SK-N-SH treated with all-trans-retinoic acid at 6 μM for 48 hours (cell line): ENCODE measurements at regions not wholly inside any gene's neighbourhood (a gene's known extent, or its start where the extent isn't known, plus 50 kb on each side); places are given as distances from the start of the nearest gene placed in this dataset.

Experiments used
- ATAC-seq: fragments of 200-7000 bp; cut with Tn5 transposase; 3 replicates; pipeline ENCODE4 v1.9.1; 2020; ENCODE audit warnings: mild to moderate bottlenecking, moderate library complexity
- ARNTL ChIP-seq: fragments of 450-650 bp; formaldehyde crosslinking; IDR thresholded peaks from 2 replicates; pipeline ENCODE4 v1.5.0; 2020; ENCODE audit warnings: low read depth, mild to moderate bottlenecking, moderate library complexity, borderline replicate concordance
- BACH2 ChIP-seq: fragments of 250-450 bp; sonication (Bioruptor Pico); IDR thresholded peaks from 2 replicates; pipeline ENCODE4 v1.9.0; 2021; ENCODE audit warnings: mild to moderate bottlenecking, borderline replicate concordance
- CREB5 ChIP-seq: fragments of 250-450 bp; sonication (Bioruptor Pico); IDR thresholded peaks from 2 replicates; pipeline ENCODE4 v1.5.1; 2020; ENCODE audit warnings: low read depth, mild to moderate bottlenecking, moderate library complexity
- CSDC2 ChIP-seq: fragments of 250-450 bp; sonication (Bioruptor Pico); IDR thresholded peaks from 2 replicates; pipeline ENCODE4 v1.5.0; 2020; ENCODE audit warnings: mild to moderate bottlenecking, moderate library complexity
- ESRRG ChIP-seq: fragments of 250-450 bp; sonication (Bioruptor Pico); IDR thresholded peaks from 2 replicates; pipeline ENCODE4 v1.6.1; 2021; ENCODE audit warnings: mild to moderate bottlenecking
- GLIS3 ChIP-seq: fragments of 250-450 bp; sonication (Bioruptor Pico); IDR thresholded peaks from 2 replicates; pipeline ENCODE4 v1.5.0; 2020; ENCODE audit warnings: mild to moderate bottlenecking, moderate library complexity
- ISL1 ChIP-seq: fragments of 250-450 bp; sonication (Bioruptor Pico); IDR thresholded peaks from 2 replicates; pipeline ENCODE4 v2.1.2; 2022; ENCODE audit warnings: mild to moderate bottlenecking, moderate library complexity
- PATZ1 ChIP-seq: fragments of 250-450 bp; sonication (Bioruptor Pico); IDR thresholded peaks from 2 replicates; pipeline ENCODE4 v1.8.0; 2020; ENCODE audit warnings: mild to moderate bottlenecking, moderate library complexity, borderline replicate concordance
- POU6F1 ChIP-seq: fragments of 250-450 bp; sonication (Bioruptor Pico); IDR thresholded peaks from 2 replicates; pipeline ENCODE4 v1.8.0; 2021; ENCODE audit warnings: low read depth, mild to moderate bottlenecking, moderate library complexity, borderline replicate concordance
- PPARA ChIP-seq: fragments of 250-450 bp; sonication (Bioruptor Pico); IDR thresholded peaks from 2 replicates; pipeline ENCODE4 v1.5.0; 2020; ENCODE audit warnings: mild to moderate bottlenecking, borderline replicate concordance
- RARB ChIP-seq: fragments of 250-450 bp; sonication (Bioruptor Pico); IDR thresholded peaks from 2 replicates; pipeline ENCODE4 v1.8.0; 2021; ENCODE audit warnings: mild to moderate bottlenecking, moderate library complexity
- SNAI2 ChIP-seq: fragments of 250-450 bp; sonication (Bioruptor Pico); IDR thresholded peaks from 2 replicates; pipeline ENCODE4 v1.5.0; 2020; ENCODE audit warnings: mild to moderate bottlenecking, moderate library complexity
- TCF4 ChIP-seq: fragments of 250-450 bp; sonication (Bioruptor Pico); IDR thresholded peaks from 2 replicates; pipeline ENCODE4 v1.8.0; 2021; ENCODE audit warnings: mild to moderate bottlenecking, moderate library complexity, borderline replicate concordance
- TOX ChIP-seq: fragments of 250-450 bp; sonication (Bioruptor Pico); IDR thresholded peaks from 2 replicates; pipeline ENCODE4 v1.8.0; 2021; ENCODE audit warnings: mild to moderate bottlenecking, moderate library complexity, borderline replicate concordance
- TSHZ2 ChIP-seq: fragments of 250-450 bp; sonication (Bioruptor Pico); IDR thresholded peaks from 2 replicates; pipeline ENCODE4 v1.5.0; 2020; ENCODE audit warnings: mild to moderate bottlenecking, moderate library complexity
- ZC3H10 ChIP-seq: fragments of 250-450 bp; sonication (Bioruptor Pico); IDR thresholded peaks from 2 replicates; pipeline ENCODE4 v1.5.1; 2021; ENCODE audit warnings: mild to moderate bottlenecking, moderate library complexity
- ZFP3 ChIP-seq: fragments of 250-450 bp; sonication (Bioruptor Pico); IDR thresholded peaks from 2 replicates; pipeline ENCODE4 v1.5.0; 2020; ENCODE audit warnings: mild to moderate bottlenecking, moderate library complexity
- ZFP30 ChIP-seq: fragments of 450-650 bp; formaldehyde crosslinking; IDR thresholded peaks from 2 replicates; pipeline ENCODE4 v1.5.0; 2022; ENCODE audit warnings: mild to moderate bottlenecking, moderate library complexity
- ZNF565 ChIP-seq: fragments of 450-650 bp; formaldehyde crosslinking; conservative IDR thresholded peaks from 2 replicates; pipeline ENCODE4 v1.5.0; 2020; ENCODE audit warnings: low read depth, mild to moderate bottlenecking, moderate library complexity
- ZNF70 ChIP-seq: fragments of 450-650 bp; formaldehyde crosslinking; IDR thresholded peaks from 2 replicates; pipeline ENCODE4 v1.5.0; 2020; ENCODE audit warnings: mild to moderate bottlenecking, moderate library complexity
- ZNF8 ChIP-seq: fragments of 450-650 bp; formaldehyde crosslinking; IDR thresholded peaks from 2 replicates; pipeline ENCODE4 v1.5.0; 2020; ENCODE audit warnings: mild to moderate bottlenecking, moderate library complexity

GRCh38 chr3:150145659-150146058, 175.0 kb upstream of the PFN2 start (continued):
- no peak for TF ChIP-seq TSHZ2 (CRISPR knock-in tag)
- no peak for TF ChIP-seq CSDC2 (CRISPR knock-in tag)
- TF ChIP-seq CREB5, result no peak
- no peak for TF ChIP-seq ARNTL
- no peak for TF ChIP-seq ZNF565
- no peak for TF ChIP-seq ZFP3 (CRISPR knock-in tag)
- TF ChIP-seq ZNF70 (CRISPR knock-in tag), result no peak
- no peak for TF ChIP-seq RARB (CRISPR knock-in tag)
- no peak for TF ChIP-seq ZC3H10 (CRISPR knock-in tag)
- no peak for TF ChIP-seq TOX (CRISPR knock-in tag)

GRCh38 chr3:150144191-150144708, 173.6 kb upstream of the PFN2 start:
- no peak for ATAC-seq
- TF ChIP-seq ZFP30 (no peak), TOX (CRISPR knock-in tag) (no peak), ARNTL (no peak), TCF4 (CRISPR knock-in tag) (no peak), CSDC2 (CRISPR knock-in tag) (no peak), RARB (CRISPR knock-in tag) (no peak), BACH2 (CRISPR knock-in tag) (no peak), POU6F1 (no peak)
- TF ChIP-seq, all 23 proteins: peak for 0

GRCh38 chr3:150142936-150143335, 172.2 kb upstream of the PFN2 start:
- ATAC-seq, result no peak
- TF ChIP-seq SNAI2 (CRISPR knock-in tag) (no peak), GLIS3 (CRISPR knock-in tag) (no peak), CREB5 (no peak), ZNF8 (CRISPR knock-in tag) (no peak)

- ATAC-seq, result no peak
- TF ChIP-seq CSDC2 (CRISPR knock-in tag), result no peak
- TF ChIP-seq ESRRG (CRISPR knock-in tag), result no peak
- no peak for TF ChIP-seq ISL1 (CRISPR knock-in tag)
- TF ChIP-seq BACH2 (CRISPR knock-in tag), result no peak
- no peak for TF ChIP-seq GLIS3 (CRISPR knock-in tag)
- TF ChIP-seq, all 23 proteins: peak for 0
These were observed 171.2 kb upstream of the PFN2 start for GRCh38 chr3:150141790-150142326.

- no peak for ATAC-seq
- TF ChIP-seq RARB (CRISPR knock-in tag) (no peak), ARNTL (no peak), ESRRG (CRISPR knock-in tag) (no peak), TOX (CRISPR knock-in tag) (no peak), PATZ1 (no peak), TSHZ2 (CRISPR knock-in tag) (no peak), TCF4 (CRISPR knock-in tag) (no peak), ZFP3 (CRISPR knock-in tag) (no peak), ZC3H10 (CRISPR knock-in tag) (no peak), CSDC2 (CRISPR knock-in tag) (no peak), GLIS3 (CRISPR knock-in tag) (no peak), PPARA (CRISPR knock-in tag) (no peak)
These were observed 170.1 kb upstream of the PFN2 start for GRCh38 chr3:150140614-150141321.
